ENCODE measurements at regions not wholly inside any gene's neighbourhood (a gene's known extent, or its start where the extent isn't known, plus 50 kb on each side); places are given as distances from the start of the nearest gene placed in this dataset.

- DNase-seq: no peak
These were observed 1127.0 kb downstream of the GALC start for GRCh38 chr14:86865934-86866333.

GRCh38 chr14:86858591-86858990, 1134.4 kb downstream of the GALC start:
- DNase-seq: no peak

GRCh38 chr14:86858031-86858430, 1135.0 kb downstream of the GALC start:
- no peak for DNase-seq

GRCh38 chr14:86852530-86852929, 1140.5 kb downstream of the GALC start:
- DNase-seq: no peak

GRCh38 chr14:86847140-86847539, 1145.8 kb downstream of the GALC start:
- no peak for DNase-seq

GRCh38 chr14:86838363-86838762, 1154.6 kb downstream of the GALC start:
- DNase-seq: no peak

- DNase-seq: no peak
These were observed 1166.3 kb downstream of the GALC start for GRCh38 chr14:86826661-86827060.

- DNase-seq: no peak
These were observed 1168.8 kb downstream of the GALC start for GRCh38 chr14:86824167-86824566.

GRCh38 chr14:86823581-86823980, 1169.4 kb downstream of the GALC start:
- DNase-seq: no peak

GRCh38 chr14:86815341-86815740, 1177.6 kb downstream of the GALC start:
- no peak for DNase-seq

- no peak for DNase-seq
These were observed 1190.3 kb downstream of the GALC start for GRCh38 chr14:86802726-86803125.

- no peak for DNase-seq
These were observed 1193.7 kb downstream of the GALC start for GRCh38 chr14:86799244-86799647.

GRCh38 chr14:86798330-86798729, 1194.7 kb downstream of the GALC start:
- no peak for DNase-seq

- DNase-seq: no peak
These were observed 1196.0 kb downstream of the GALC start for GRCh38 chr14:86797075-86797351.

- no peak for DNase-seq
These were observed 1196.5 kb downstream of the GALC start for GRCh38 chr14:86796221-86797074.

GRCh38 chr14:86794689-86795088, 1198.3 kb downstream of the GALC start:
- DNase-seq: no peak

GRCh38 chr14:86790408-86791364, 1202.3 kb downstream of the GALC start:
- no peak for DNase-seq

GRCh38 chr14:86788224-86788623, 1204.8 kb downstream of the GALC start:
- no peak for DNase-seq

GRCh38 chr14:86787717-86788116, 1205.3 kb downstream of the GALC start:
- no peak for DNase-seq

GRCh38 chr14:86782092-86782580, 1210.8 kb downstream of the GALC start:
- DNase-seq: no peak

- no peak for DNase-seq
These were observed 1212.0 kb downstream of the GALC start for GRCh38 chr14:86780876-86781510.

GRCh38 chr14:86780461-86780860, 1212.5 kb downstream of the GALC start:
- no peak for DNase-seq

- no peak for DNase-seq
These were observed 1213.6 kb downstream of the GALC start for GRCh38 chr14:86779416-86779815.
